Lung (tissue), 11 donors: ENCODE measurements at regions not wholly inside any gene's neighbourhood (a gene's known extent, or its start where the extent isn't known, plus 50 kb on each side); places are given as distances from the start of the nearest gene placed in this dataset.
A peak's percentile ranks its signal among the peaks of the same experiment; 100 is the strongest.

Experiments
- ATAC-seq: fragments of 200-7000 bp; cut with Tn5 transposase; one replicate; pipeline ENCODE4 v1.9.1; 2020; ENCODE audit warnings: moderate number of reproducible peaks; ENCODE audit not compliant: insufficient read depth, low FRiP score
- DNase-seq, 3 donors: peaks; one replicate each; pipeline ENCODE4 v3.0.0-alpha.2; 2013 to 2017
- H3K27ac ChIP-seq, 2 donors: one replicate each; pipeline ENCODE4 v1.5.1; 2013; ENCODE audit warnings: mild to moderate bottlenecking in 2 of 2, moderate library complexity in 2 of 2, control low read depth in 1 of 2, inconsistent platforms in 1 of 2, low read depth in 1 of 2, low read length in 1 of 2
- H3K27me3 ChIP-seq, 3 donors: one replicate each; pipeline ENCODE4 v1.5.1; 2013; ENCODE audit warnings: low read length in 2 of 3; ENCODE audit not compliant: control insufficient read depth in 3 of 3, insufficient read depth in 3 of 3
- H3K36me3 ChIP-seq, 4 donors: one replicate each; pipeline ENCODE4 v1.5.1; 2013; ENCODE audit warnings: low read length in 4 of 4, mild to moderate bottlenecking in 1 of 4, moderate library complexity in 1 of 4; ENCODE audit not compliant: control insufficient read depth in 4 of 4, insufficient read depth in 4 of 4
- H3K4me1 ChIP-seq, 5 donors: one replicate each; pipeline ENCODE4 v1.5.1; 2013; ENCODE audit warnings: low read length in 5 of 5, mild to moderate bottlenecking in 2 of 5, moderate library complexity in 1 of 5; ENCODE audit not compliant: control insufficient read depth in 5 of 5, insufficient read depth in 5 of 5
- H3K4me3 ChIP-seq: one replicate; pipeline ENCODE4 v1.5.1; 2013; ENCODE audit warnings: mild to moderate bottlenecking, control low read depth, moderate library complexity
- H3K9ac ChIP-seq, 2 donors: one replicate each; pipeline ENCODE4 v1.5.1; 2013; ENCODE audit warnings: low read length in 2 of 2, control low read depth in 1 of 2; ENCODE audit not compliant: insufficient read depth in 1 of 2
- H3K9me3 ChIP-seq, 4 donors: one replicate each; pipeline ENCODE4 v1.5.1; 2013; ENCODE audit warnings: low read length in 3 of 4, mild to moderate bottlenecking in 1 of 4, moderate library complexity in 1 of 4; ENCODE audit not compliant: control insufficient read depth in 4 of 4, insufficient read depth in 3 of 4
- WGBS, 2 donors: extraction: QIAGEN DNeasy Blood & Tissue Kit; methylation state at CpG; one replicate each; pipeline ENCODE4 v1.1.7; 2013; 5-methylcytosine and 5-hydroxymethylcytosine counted together
- TF ChIP-seq, protein P1 (sequence below): IDR thresholded peaks from 2 replicates; pipeline ENCODE4 v1.5.1; 2012; ENCODE audit warnings: mild to moderate bottlenecking; ENCODE audit errors: control extremely low read depth, extremely low read depth
- donor health status: control.
- donor health status: control.
- donor health status: Bipolar disorder and iron deficiency.
- donor health status: healthy.
- donor health status: DM: yes; HTN: yes; CAD: no.

DNA sequence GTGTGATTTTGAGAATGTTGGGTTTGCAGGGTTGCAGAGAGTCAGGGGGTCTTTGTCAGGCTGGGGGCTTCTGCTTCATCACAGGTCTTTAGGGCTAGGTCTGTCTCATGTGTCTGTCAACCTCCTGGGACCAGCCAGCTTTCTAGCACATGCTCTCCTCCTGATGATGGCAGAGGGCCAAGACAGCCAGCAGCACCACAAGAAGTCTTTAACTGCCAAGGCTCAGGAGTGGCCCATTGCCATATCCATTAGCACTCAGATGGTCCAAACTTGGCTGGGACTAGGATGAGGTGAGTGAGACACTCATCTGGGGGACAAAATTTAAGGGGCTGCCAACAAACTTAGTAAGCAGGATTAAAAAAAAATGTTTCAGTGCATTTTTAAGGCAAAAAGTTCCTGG is 384.2 kb upstream of the CDH10 start:
- DNase-seq (peak; percentile 65 to 84 (median 83)), ATAC-seq (no peak)
- Histone ChIP-seq H3K27ac (no peak overlapping the region), H3K27me3 (no peaks in the 10 kb centered on the region), H3K9ac (no peak overlapping the region), H3K9me3 (no peaks in the 10 kb centered on the region), H3K4me3 (no peak overlapping the region), H3K36me3 (no peaks in the 10 kb centered on the region), H3K4me1 (peaks cover 0 to 31% (median 0%) of the 10 kb centered on the region in 5 donors)
- TF ChIP-seq, protein P1, sequence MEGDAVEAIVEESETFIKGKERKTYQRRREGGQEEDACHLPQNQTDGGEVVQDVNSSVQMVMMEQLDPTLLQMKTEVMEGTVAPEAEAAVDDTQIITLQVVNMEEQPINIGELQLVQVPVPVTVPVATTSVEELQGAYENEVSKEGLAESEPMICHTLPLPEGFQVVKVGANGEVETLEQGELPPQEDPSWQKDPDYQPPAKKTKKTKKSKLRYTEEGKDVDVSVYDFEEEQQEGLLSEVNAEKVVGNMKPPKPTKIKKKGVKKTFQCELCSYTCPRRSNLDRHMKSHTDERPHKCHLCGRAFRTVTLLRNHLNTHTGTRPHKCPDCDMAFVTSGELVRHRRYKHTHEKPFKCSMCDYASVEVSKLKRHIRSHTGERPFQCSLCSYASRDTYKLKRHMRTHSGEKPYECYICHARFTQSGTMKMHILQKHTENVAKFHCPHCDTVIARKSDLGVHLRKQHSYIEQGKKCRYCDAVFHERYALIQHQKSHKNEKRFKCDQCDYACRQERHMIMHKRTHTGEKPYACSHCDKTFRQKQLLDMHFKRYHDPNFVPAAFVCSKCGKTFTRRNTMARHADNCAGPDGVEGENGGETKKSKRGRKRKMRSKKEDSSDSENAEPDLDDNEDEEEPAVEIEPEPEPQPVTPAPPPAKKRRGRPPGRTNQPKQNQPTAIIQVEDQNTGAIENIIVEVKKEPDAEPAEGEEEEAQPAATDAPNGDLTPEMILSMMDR = no peak

DNA sequence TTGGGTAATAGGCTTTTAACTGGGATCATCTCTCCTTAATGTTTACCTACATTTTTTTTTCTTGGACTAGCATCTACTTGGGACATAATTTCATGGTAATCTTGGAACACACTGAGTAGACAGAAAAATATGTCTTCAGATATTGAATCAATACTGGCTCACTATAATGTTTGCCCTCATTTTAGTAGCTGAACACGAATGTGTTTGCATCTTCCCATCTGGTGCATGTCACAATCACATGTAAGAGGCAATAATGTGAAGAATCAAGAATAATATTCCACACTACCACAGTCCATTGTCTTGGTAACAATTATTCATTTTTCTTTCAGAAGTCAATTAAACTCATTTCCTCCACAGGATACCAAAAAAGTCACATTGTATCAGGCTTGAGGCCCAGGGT is 382.7 kb upstream of the CDH10 start:
- no peak overlapping the region for H3K27ac ChIP-seq
- H3K27me3 ChIP-seq = no peaks in the 10 kb centered on the region
- no peak overlapping the region for H3K4me3 ChIP-seq
- ATAC-seq = no peak
- H3K36me3 ChIP-seq = no peaks in the 10 kb centered on the region
- TF ChIP-seq, protein P1 = no peak
- whole genome bisulfite sequencing, 2 donors = 52 to 76% methylated on average over 1 of the region's 1 CpG
- no peak overlapping the region for H3K9ac ChIP-seq
- DNase-seq = peak; percentile 13 to 67 (median 65)
- no peaks in the 10 kb centered on the region for H3K9me3 ChIP-seq
- peaks cover 0 to 34% (median 0%) of the 10 kb centered on the region in 5 donors for H3K4me1 ChIP-seq

DNA sequence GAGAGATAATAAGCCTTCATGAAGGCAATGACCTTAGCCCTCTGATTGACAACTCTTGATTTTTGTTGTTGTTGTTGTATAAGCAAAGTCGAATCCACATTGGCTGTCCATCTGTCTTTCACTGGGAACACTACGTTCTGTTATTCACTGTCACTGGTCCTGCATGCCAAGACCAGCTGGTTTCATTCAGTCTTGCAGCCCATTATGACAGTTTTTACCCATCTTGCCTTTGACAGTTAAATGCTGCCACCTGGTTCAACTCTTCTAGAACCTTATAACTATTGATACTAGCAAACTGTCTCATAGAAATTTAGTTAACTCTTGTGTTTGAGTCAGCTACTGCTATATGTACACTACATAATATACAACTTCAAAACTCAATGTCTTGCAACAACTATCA is 382.3 kb upstream of the CDH10 start:
- Histone ChIP-seq H3K4me1 (peaks cover 0 to 34% (median 0%) of the 10 kb centered on the region in 5 donors), H3K27me3 (no peaks in the 10 kb centered on the region), H3K4me3 (no peak overlapping the region), H3K27ac (no peak overlapping the region), H3K9ac (no peak overlapping the region), H3K9me3 (no peaks in the 10 kb centered on the region), H3K36me3 (no peaks in the 10 kb centered on the region)
- TF ChIP-seq, protein P1 = no peak
- WGBS, 2 donors = 51 to 81% methylated on average over 2 of the region's 2 CpGs
- DNase-seq = peak; percentile 54 to 91 (median 90)
- no peak for ATAC-seq

DNA sequence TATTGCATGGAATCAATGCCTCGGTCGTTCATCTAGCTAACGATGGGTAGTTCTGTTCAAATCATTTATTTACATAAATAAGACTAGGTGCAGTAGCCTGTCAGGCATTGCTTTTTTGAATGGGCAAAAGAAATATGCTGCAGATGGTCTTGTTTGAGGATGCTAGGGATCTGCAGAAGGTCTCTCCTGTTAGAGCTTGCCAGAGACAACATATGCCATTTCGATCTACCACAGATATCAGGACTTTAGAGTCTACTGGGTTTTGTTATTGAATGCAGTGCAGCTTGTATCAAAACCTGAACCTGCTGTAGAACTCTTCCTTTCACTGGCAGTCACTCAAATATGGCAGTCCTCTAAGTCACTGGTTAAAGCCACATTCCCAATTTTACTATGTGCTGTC is 381.1 kb upstream of the CDH10 start:
- H3K4me1 ChIP-seq = peaks cover 0 to 34% (median 0%) of the 10 kb centered on the region in 5 donors
- whole genome bisulfite sequencing, 2 donors = 86 to 92% methylated on average over 4 of the region's 4 CpGs
- DNase-seq (no peak), ATAC-seq (no peak)
- TF ChIP-seq, protein P1 = no peak
- H3K27me3 ChIP-seq = no peaks in the 10 kb centered on the region
- H3K4me3 ChIP-seq = no peak overlapping the region
- H3K9me3 ChIP-seq = no peaks in the 10 kb centered on the region
- H3K36me3 ChIP-seq = no peaks in the 10 kb centered on the region
- no peak overlapping the region for H3K27ac ChIP-seq
- H3K9ac ChIP-seq = no peak overlapping the region
